SK-N-MC (cell line): ENCODE measurements at regions not wholly inside any gene's neighbourhood (a gene's known extent, or its start where the extent isn't known, plus 50 kb on each side); places are given as distances from the start of the nearest gene placed in this dataset.

Experiments
- DNase-seq: peaks from one replicate; pipeline ENCODE4 v3.0.0-alpha.2; 2011; ENCODE audit warnings: low read depth, low spot score
- H3K27ac ChIP-seq: fragments of 200-600 bp; sonication (generic); 2 replicates; pipeline ENCODE4 v1.5.1; 2016; ENCODE audit warnings: mixed run types
- H3K36me3 ChIP-seq: fragments of 200-600 bp; sonication (generic); 2 replicates; pipeline ENCODE4 v1.6.1; 2017; ENCODE audit warnings: antibody characterized with exemption, low read length, mixed read lengths; ENCODE audit not compliant: insufficient read depth
- H3K4me3 ChIP-seq: fragments of 200-600 bp; sonication (generic); 2 replicates; pipeline ENCODE4 v1.5.1; 2016
- H3K9ac ChIP-seq: fragments of 200-600 bp; sonication (generic); 2 replicates; pipeline ENCODE4 v1.8.0; 2017; ENCODE audit warnings: mixed run types, mixed read lengths; ENCODE audit not compliant: insufficient read length
- H3K9me3 ChIP-seq: fragments of 200-600 bp; sonication (generic); 2 replicates; pipeline ENCODE4 v1.6.1; 2017; ENCODE audit warnings: low read depth, mild to moderate bottlenecking, antibody characterized with exemption, low read length, moderate library complexity, mixed read lengths
- EZH2 ChIP-seq: fragments of 200-600 bp; sonication (generic); IDR thresholded peaks from one replicate; pipeline ENCODE4 v1.6.1; 2017; ENCODE audit warnings: antibody characterized with exemption
- FOXP2 ChIP-seq: optimal IDR thresholded peaks from 2 replicates; pipeline ENCODE3; 2011; ENCODE audit warnings: mild to moderate bottlenecking, moderate library complexity; ENCODE audit not compliant: insufficient read depth; ENCODE audit errors: extremely low read length, control extremely low read depth
- POLR2AphosphoS5 ChIP-seq: IDR thresholded peaks from 2 replicates; pipeline ENCODE4 v1.6.1; 2012; ENCODE audit warnings: mild to moderate bottlenecking, low read depth, low read length, borderline replicate concordance

- TF ChIP-seq POLR2AphosphoS5 (no peak), FOXP2 (no peak), EZH2 (no peak)
- Histone ChIP-seq H3K27ac (no peak overlapping the region), H3K9ac (no peak overlapping the region), H3K4me3 (no peak overlapping the region), H3K9me3 (no peaks in the 10 kb centered on the region), H3K36me3 (no peaks in the 10 kb centered on the region)
- DNase-seq = no peak
These were observed 300.6 kb upstream of the SALL3 start for GRCh38 chr18:78679031-78679430.

GRCh38 chr18:78679613-78680260, 299.9 kb upstream of the SALL3 start:
- no peak for TF ChIP-seq FOXP2
- no peak for TF ChIP-seq POLR2AphosphoS5
- no peak for TF ChIP-seq EZH2
- no peak overlapping the region for H3K9ac ChIP-seq
- no peak for DNase-seq
- H3K4me3 ChIP-seq = no peak overlapping the region
- H3K27ac ChIP-seq = no peak overlapping the region
- no peaks in the 10 kb centered on the region for H3K9me3 ChIP-seq
- no peaks in the 10 kb centered on the region for H3K36me3 ChIP-seq

- H3K27ac ChIP-seq = no peak overlapping the region
- no peaks in the 10 kb centered on the region for H3K36me3 ChIP-seq
- DNase-seq = no peak
- H3K4me3 ChIP-seq = no peak overlapping the region
- H3K9me3 ChIP-seq = no peaks in the 10 kb centered on the region
- TF ChIP-seq EZH2 = no peak
- no peak for TF ChIP-seq FOXP2
- TF ChIP-seq POLR2AphosphoS5 = no peak
- no peak overlapping the region for H3K9ac ChIP-seq
These were observed 298.2 kb upstream of the SALL3 start for GRCh38 chr18:78681396-78681795.

- no peak overlapping the region for H3K27ac ChIP-seq
- no peak overlapping the region for H3K9ac ChIP-seq
- TF ChIP-seq EZH2 (no peak), POLR2AphosphoS5 (no peak), FOXP2 (no peak)
- H3K4me3 ChIP-seq = no peak overlapping the region
- H3K36me3 ChIP-seq = no peaks in the 10 kb centered on the region
- H3K9me3 ChIP-seq = no peaks in the 10 kb centered on the region
- DNase-seq = no peak
These were observed 297.7 kb upstream of the SALL3 start for GRCh38 chr18:78681934-78682333.

GRCh38 chr18:78682716-78683115, 296.9 kb upstream of the SALL3 start:
- Histone ChIP-seq H3K9ac (no peak overlapping the region), H3K9me3 (no peaks in the 10 kb centered on the region), H3K27ac (no peak overlapping the region), H3K36me3 (no peaks in the 10 kb centered on the region), H3K4me3 (no peak overlapping the region)
- TF ChIP-seq FOXP2 = no peak
- no peak for TF ChIP-seq EZH2
- no peak for TF ChIP-seq POLR2AphosphoS5
- DNase-seq = no peak

- no peak overlapping the region for H3K9ac ChIP-seq
- DNase-seq = no peak
- no peaks in the 10 kb centered on the region for H3K9me3 ChIP-seq
- H3K4me3 ChIP-seq = no peak overlapping the region
- no peak overlapping the region for H3K27ac ChIP-seq
- no peaks in the 10 kb centered on the region for H3K36me3 ChIP-seq
- TF ChIP-seq EZH2 (no peak), FOXP2 (no peak)
These were observed 296.2 kb upstream of the SALL3 start for GRCh38 chr18:78683191-78684010.

- Histone ChIP-seq H3K9me3 (no peaks in the 10 kb centered on the region), H3K9ac (no peak overlapping the region), H3K27ac (no peak overlapping the region), H3K4me3 (no peak overlapping the region), H3K36me3 (no peaks in the 10 kb centered on the region)
- DNase-seq = no peak
- TF ChIP-seq FOXP2 (no peak), POLR2AphosphoS5 (no peak), EZH2 (no peak)
These were observed 294.2 kb upstream of the SALL3 start for GRCh38 chr18:78685250-78685979.

GRCh38 chr18:78685980-78686530, 293.6 kb upstream of the SALL3 start:
- Histone ChIP-seq H3K9ac (no peak overlapping the region), H3K9me3 (no peaks in the 10 kb centered on the region), H3K4me3 (no peak overlapping the region), H3K36me3 (no peaks in the 10 kb centered on the region), H3K27ac (no peak overlapping the region)
- TF ChIP-seq POLR2AphosphoS5 = no peak
- no peak for TF ChIP-seq FOXP2
- no peak for TF ChIP-seq EZH2
- no peak for DNase-seq

GRCh38 chr18:78686976-78687685, 292.5 kb upstream of the SALL3 start:
- H3K27ac ChIP-seq = no peak overlapping the region
- no peak overlapping the region for H3K4me3 ChIP-seq
- no peaks in the 10 kb centered on the region for H3K9me3 ChIP-seq
- no peak for DNase-seq
- no peak overlapping the region for H3K9ac ChIP-seq
- H3K36me3 ChIP-seq = no peaks in the 10 kb centered on the region
- TF ChIP-seq FOXP2 = no peak
- no peak for TF ChIP-seq POLR2AphosphoS5
- no peak for TF ChIP-seq EZH2
